HepG2 (cell line): ENCODE measurements at regions not wholly inside any gene's neighbourhood (a gene's known extent, or its start where the extent isn't known, plus 50 kb on each side); places are given as distances from the start of the nearest gene placed in this dataset.

Source experiments
- ATAC-seq: fragments of 200-7000 bp; cut with Tn5 transposase; 3 replicates; pipeline ENCODE4 v1.9.1; 2020; ENCODE audit warnings: mild to moderate bottlenecking, moderate library complexity
- BruUV-seq: library from RNA; stranded (reverse); fragments of 400-500 nt; replicated peaks from 2 replicates; lab custom pipeline; 2021; lab: Mats Ljungman, UMichigan
- CTCF ChIA-PET: fragments of 300-600 bp; formaldehyde crosslinking; extraction: SDS; loops from one replicate; lab custom pipeline; 2021; ENCODE audit warnings: low total read pairs, inconsistent platforms, low intra/inter-chr PET ratio; lab: Yijun Ruan, JAX
- POLR2A ChIA-PET: fragments of 350-600 bp; sonication (Branson Sonifier 250); formaldehyde crosslinking; loops from one replicate; lab custom pipeline; 2020; ENCODE audit warnings: antibody characterized with exemption, inconsistent platforms; lab: Yijun Ruan, JAX
- DNase-seq: peaks from one replicate; pipeline ENCODE4 v3.0.0-alpha.2; 2015; ENCODE audit warnings: low spot score
- FAIRE-seq: peaks from 3 replicates; lab custom pipeline; 2011; peaks lifted over from hg19 to GRCh38; lab: Jason Lieb, UNC
- H2AFZ ChIP-seq: one replicate; pipeline ENCODE4 v1.6.1; 2011; ENCODE audit warnings: low read length, inconsistent platforms
- H3K27ac ChIP-seq: fragments of 300-600 bp; 3 replicates; pipeline ENCODE4 v1.8.0; 2011; ENCODE audit warnings: mixed run types, mild to moderate bottlenecking, mixed read lengths, low read length, inconsistent platforms; ENCODE audit not compliant: insufficient read depth; ENCODE audit errors: extremely low read length
- H3K27me3 ChIP-seq, 2 experiments: fragments of 200-600 bp in 1 of 2; 2 replicates in 1 of 2; 3 replicates in 1 of 2; pipeline versions ENCODE4 v1.6.0 to v1.8.0; 2011; ENCODE audit warnings: low read length in 2 of 2, mild to moderate bottlenecking in 2 of 2, moderate library complexity in 2 of 2, inconsistent platforms in 1 of 2; ENCODE audit not compliant: insufficient read depth in 2 of 2, control insufficient read depth in 1 of 2
- H3K36me3 ChIP-seq, 2 experiments: fragments of 200-600 bp in 1 of 2; replicated peaks in 1 of 2; 2 replicates in 1 of 2; 3 replicates in 1 of 2; pipeline versions ENCODE4 v1.5.1 to v1.8.0; 2011; ENCODE audit warnings: low read length in 2 of 2, inconsistent platforms in 1 of 2; ENCODE audit not compliant: insufficient read depth in 2 of 2, control insufficient read depth in 1 of 2
- H3K4me1 ChIP-seq: 2 replicates; pipeline ENCODE4 v1.5.1; 2012; ENCODE audit warnings: low read length, inconsistent platforms; ENCODE audit not compliant: insufficient read depth
- H3K4me2 ChIP-seq: 2 replicates; pipeline ENCODE4 v1.6.0; 2011; ENCODE audit warnings: low read depth, low read length, inconsistent platforms
- H3K4me3 ChIP-seq, 3 experiments: fragments of 200-600 bp in 1 of 3; sonication (generic), shearing (Covaris generic) in 1 of 3; replicated peaks in 1 of 3; 2 replicates each; pipeline ENCODE4 v1.5.1; 2011 to 2016; ENCODE audit warnings: low read length in 3 of 3, inconsistent platforms in 2 of 3, low read depth in 2 of 3, mild to moderate bottlenecking in 2 of 3, control low read depth in 1 of 3, mixed read lengths in 1 of 3; ENCODE audit not compliant: insufficient read depth in 1 of 3
- H3K79me2 ChIP-seq: one replicate; pipeline ENCODE4 v1.6.1; 2011; ENCODE audit warnings: low read length, inconsistent platforms; ENCODE audit not compliant: insufficient read depth
- H3K9ac ChIP-seq: 2 replicates; pipeline ENCODE4 v1.6.0; 2011; ENCODE audit warnings: mild to moderate bottlenecking, low read depth, low read length, inconsistent platforms; ENCODE audit not compliant: insufficient read depth
- H3K9me3 ChIP-seq: 2 replicates; pipeline ENCODE4 v1.5.1; 2012; ENCODE audit warnings: mild to moderate bottlenecking, low read length
- H4K20me1 ChIP-seq: 2 replicates; pipeline ENCODE4 v1.6.0; 2011; ENCODE audit warnings: inconsistent platforms, mild to moderate bottlenecking, low read length, moderate library complexity; ENCODE audit not compliant: insufficient read depth
- FOXK2 ChIP-seq: fragments of 450-650 bp; IDR thresholded peaks from 2 replicates; pipeline ENCODE4 v1.6.1; 2016
- KLF11 ChIP-seq: IDR thresholded peaks from 2 replicates; pipeline ENCODE4 v1.6.1; 2016; ENCODE audit warnings: missing compliant biosample characterization
- NFE2 ChIP-seq: sonication (generic); formaldehyde crosslinking; IDR thresholded peaks from 2 replicates; pipeline ENCODE4 v1.4.0; 2020; ENCODE audit warnings: missing genetic modification reagents
- NR2C2 ChIP-seq: sonication (generic); formaldehyde crosslinking; IDR thresholded peaks from 2 replicates; pipeline ENCODE4 v1.4.0; 2020; ENCODE audit warnings: missing genetic modification reagents, mild to moderate bottlenecking, moderate library complexity, borderline replicate concordance
- RFX3 ChIP-seq: IDR thresholded peaks from 2 replicates; pipeline ENCODE4 v1.6.1; 2016; ENCODE audit warnings: missing biosample characterization, missing genetic modification reagents
- TCF12 ChIP-seq, 2 experiments: fragments of 450-650 bp in 1 of 2; sonication (generic) in 1 of 2; formaldehyde crosslinking in 1 of 2; IDR thresholded peaks; 2 replicates each; pipeline versions ENCODE4 v1.6.1 to v1.8.0; 2017 to 2022; ENCODE audit warnings: antibody characterized with exemption in 1 of 2, mild to moderate bottlenecking in 1 of 2, missing genetic modification reagents in 1 of 2, moderate library complexity in 1 of 2
- TSC22D2 ChIP-seq: sonication (generic); formaldehyde crosslinking; IDR thresholded peaks from 2 replicates; pipeline ENCODE4 v1.5.1; 2020; ENCODE audit warnings: missing genetic modification reagents, mild to moderate bottlenecking, borderline replicate concordance
- U2AF1 ChIP-seq: fragments of 200-400 bp; formaldehyde crosslinking; optimal IDR thresholded peaks from 2 replicates; pipeline ENCODE3; 2017; ENCODE audit warnings: mild to moderate bottlenecking, low read depth, low read length
- ZNF577 ChIP-seq: sonication (generic); formaldehyde crosslinking; IDR thresholded peaks from 2 replicates; pipeline ENCODE4 v1.4.0; 2020; ENCODE audit warnings: mild to moderate bottlenecking, low read depth, missing genetic modification reagents, borderline replicate concordance
- WGBS: methylation state at CpG from one replicate; pipeline ENCODE4 v1.1.6; 2017; ENCODE audit warnings: low lambda C conversion rate; 5-methylcytosine and 5-hydroxymethylcytosine counted together
- in situ Hi-C: cut with HindIII; loops from 2 replicates; pipeline ENCODE4 v1.10.0; 2017; ENCODE audit warnings: low pct_unique_long_range_greater_than_20kb; ENCODE audit not compliant: extremely low pct_ligation_motif_present
- intact Hi-C: fragments of 100-400 bp; cut with micrococcal nuclease; formaldehyde crosslinking; loops from one replicate; pipeline ENCODE4 v1.10.0; 2022; ENCODE audit not compliant: unreplicated experiment
- TF ChIP-seq, protein P1 (sequence below): sonication (generic); formaldehyde crosslinking; IDR thresholded peaks from 2 replicates; pipeline ENCODE4 v1.5.1; 2020; ENCODE audit warnings: missing genetic modification reagents, mild to moderate bottlenecking, borderline replicate concordance
- TF ChIP-seq, protein P2 (sequence below): sonication (generic); formaldehyde crosslinking; IDR thresholded peaks from 2 replicates; pipeline ENCODE4 v1.5.0; 2020; ENCODE audit warnings: mild to moderate bottlenecking, missing genetic modification reagents, moderate library complexity
- TF ChIP-seq, protein P3 (sequence below): sonication (generic); formaldehyde crosslinking; IDR thresholded peaks from 2 replicates; pipeline ENCODE4 v1.5.1; 2020; ENCODE audit warnings: mild to moderate bottlenecking, missing genetic modification reagents, borderline replicate concordance
- TF ChIP-seq, protein P4 (sequence below): sonication (generic); formaldehyde crosslinking; IDR thresholded peaks from 2 replicates; pipeline ENCODE4 v1.5.0; 2020; ENCODE audit warnings: mild to moderate bottlenecking, missing genetic modification reagents

DNA sequence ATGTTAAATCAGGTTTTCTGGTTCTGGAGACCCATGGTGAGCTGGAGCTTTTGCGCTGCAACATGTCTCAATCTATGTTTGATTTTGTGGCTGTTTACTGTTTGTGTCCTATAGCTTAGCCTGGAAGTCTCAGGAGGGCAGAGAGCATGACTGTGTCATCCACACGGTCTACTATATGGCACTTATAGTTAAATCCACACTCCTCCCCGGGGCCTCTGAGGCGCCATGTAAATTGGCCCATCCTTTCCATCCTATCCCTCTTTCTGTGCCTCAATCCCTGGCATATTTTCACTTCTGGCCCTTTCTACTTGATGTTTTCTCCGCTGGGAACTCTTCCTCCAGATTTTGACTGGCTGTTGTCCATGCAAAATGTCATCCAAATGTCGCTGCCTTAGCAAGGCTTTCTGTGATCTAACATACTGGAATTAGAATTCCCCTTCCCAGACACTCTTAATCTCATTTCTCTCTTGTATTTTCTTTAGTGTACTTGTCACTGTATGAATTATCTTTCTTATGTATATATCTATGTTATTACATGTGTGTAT lies 560.8 kb upstream of the RGMA start:
- Histone ChIP-seq H2AFZ (no peak overlapping the region), H3K27me3 (no peaks in the 10 kb centered on the region), H3K27ac (no peak overlapping the region), H3K9me3 (no peaks in the 10 kb centered on the region), H4K20me1 (no peaks in the 10 kb centered on the region), H3K79me2 (no peaks in the 10 kb centered on the region), H3K36me3 (no peaks in the 10 kb centered on the region), H3K9ac (no peak overlapping the region), H3K4me1 (no peaks in the 10 kb centered on the region), H3K4me2 (no peak overlapping the region), H3K4me3 (no peak overlapping the region)
- in situ Hi-C loops, result no loop called here
- WGBS, result 13% methylated on average over 6 of the region's 6 CpGs
- DNase-seq (no peak), ATAC-seq (no peak), FAIRE-seq (no peak)
- CTCF ChIA-PET, result no interaction called here
- intact Hi-C loops, result no loop called here
- BruUV-seq, result no TSS peak
- POLR2A ChIA-PET, result no interaction called here
- TF ChIP-seq ZNF577 (CRISPR knock-in tag) (no peak), TSC22D2 (CRISPR knock-in tag) (no peak), NR2C2 (CRISPR knock-in tag) (no peak), RFX3 (no peak), TCF12 (IDR thresholded peaks at IDR 0.05) (no peak), TCF12 (CRISPR knock-in tag; IDR thresholded peaks at IDR 0.05) (no peak), KLF11 (no peak), U2AF1 (no peak), NFE2 (CRISPR knock-in tag) (no peak), FOXK2 (no peak)
- TF ChIP-seq, protein P1, sequence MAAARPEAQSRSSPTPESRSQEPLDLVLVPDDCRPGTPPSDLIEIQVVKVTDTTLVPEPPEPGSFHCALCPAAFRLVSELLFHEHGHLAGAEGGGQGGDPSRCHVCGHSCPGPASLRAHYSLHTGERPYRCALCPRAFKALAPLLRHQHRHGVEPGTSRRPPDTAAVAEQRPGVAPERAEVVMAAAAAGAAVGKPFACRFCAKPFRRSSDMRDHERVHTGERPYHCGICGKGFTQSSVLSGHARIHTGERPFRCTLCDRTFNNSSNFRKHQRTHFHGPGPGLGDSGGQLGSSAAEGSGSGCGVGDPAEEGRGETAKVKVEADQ, result no peak
- TF ChIP-seq, protein P2, sequence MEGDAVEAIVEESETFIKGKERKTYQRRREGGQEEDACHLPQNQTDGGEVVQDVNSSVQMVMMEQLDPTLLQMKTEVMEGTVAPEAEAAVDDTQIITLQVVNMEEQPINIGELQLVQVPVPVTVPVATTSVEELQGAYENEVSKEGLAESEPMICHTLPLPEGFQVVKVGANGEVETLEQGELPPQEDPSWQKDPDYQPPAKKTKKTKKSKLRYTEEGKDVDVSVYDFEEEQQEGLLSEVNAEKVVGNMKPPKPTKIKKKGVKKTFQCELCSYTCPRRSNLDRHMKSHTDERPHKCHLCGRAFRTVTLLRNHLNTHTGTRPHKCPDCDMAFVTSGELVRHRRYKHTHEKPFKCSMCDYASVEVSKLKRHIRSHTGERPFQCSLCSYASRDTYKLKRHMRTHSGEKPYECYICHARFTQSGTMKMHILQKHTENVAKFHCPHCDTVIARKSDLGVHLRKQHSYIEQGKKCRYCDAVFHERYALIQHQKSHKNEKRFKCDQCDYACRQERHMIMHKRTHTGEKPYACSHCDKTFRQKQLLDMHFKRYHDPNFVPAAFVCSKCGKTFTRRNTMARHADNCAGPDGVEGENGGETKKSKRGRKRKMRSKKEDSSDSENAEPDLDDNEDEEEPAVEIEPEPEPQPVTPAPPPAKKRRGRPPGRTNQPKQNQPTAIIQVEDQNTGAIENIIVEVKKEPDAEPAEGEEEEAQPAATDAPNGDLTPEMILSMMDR (CRISPR knock-in tag), result no peak
- TF ChIP-seq, protein P3, sequence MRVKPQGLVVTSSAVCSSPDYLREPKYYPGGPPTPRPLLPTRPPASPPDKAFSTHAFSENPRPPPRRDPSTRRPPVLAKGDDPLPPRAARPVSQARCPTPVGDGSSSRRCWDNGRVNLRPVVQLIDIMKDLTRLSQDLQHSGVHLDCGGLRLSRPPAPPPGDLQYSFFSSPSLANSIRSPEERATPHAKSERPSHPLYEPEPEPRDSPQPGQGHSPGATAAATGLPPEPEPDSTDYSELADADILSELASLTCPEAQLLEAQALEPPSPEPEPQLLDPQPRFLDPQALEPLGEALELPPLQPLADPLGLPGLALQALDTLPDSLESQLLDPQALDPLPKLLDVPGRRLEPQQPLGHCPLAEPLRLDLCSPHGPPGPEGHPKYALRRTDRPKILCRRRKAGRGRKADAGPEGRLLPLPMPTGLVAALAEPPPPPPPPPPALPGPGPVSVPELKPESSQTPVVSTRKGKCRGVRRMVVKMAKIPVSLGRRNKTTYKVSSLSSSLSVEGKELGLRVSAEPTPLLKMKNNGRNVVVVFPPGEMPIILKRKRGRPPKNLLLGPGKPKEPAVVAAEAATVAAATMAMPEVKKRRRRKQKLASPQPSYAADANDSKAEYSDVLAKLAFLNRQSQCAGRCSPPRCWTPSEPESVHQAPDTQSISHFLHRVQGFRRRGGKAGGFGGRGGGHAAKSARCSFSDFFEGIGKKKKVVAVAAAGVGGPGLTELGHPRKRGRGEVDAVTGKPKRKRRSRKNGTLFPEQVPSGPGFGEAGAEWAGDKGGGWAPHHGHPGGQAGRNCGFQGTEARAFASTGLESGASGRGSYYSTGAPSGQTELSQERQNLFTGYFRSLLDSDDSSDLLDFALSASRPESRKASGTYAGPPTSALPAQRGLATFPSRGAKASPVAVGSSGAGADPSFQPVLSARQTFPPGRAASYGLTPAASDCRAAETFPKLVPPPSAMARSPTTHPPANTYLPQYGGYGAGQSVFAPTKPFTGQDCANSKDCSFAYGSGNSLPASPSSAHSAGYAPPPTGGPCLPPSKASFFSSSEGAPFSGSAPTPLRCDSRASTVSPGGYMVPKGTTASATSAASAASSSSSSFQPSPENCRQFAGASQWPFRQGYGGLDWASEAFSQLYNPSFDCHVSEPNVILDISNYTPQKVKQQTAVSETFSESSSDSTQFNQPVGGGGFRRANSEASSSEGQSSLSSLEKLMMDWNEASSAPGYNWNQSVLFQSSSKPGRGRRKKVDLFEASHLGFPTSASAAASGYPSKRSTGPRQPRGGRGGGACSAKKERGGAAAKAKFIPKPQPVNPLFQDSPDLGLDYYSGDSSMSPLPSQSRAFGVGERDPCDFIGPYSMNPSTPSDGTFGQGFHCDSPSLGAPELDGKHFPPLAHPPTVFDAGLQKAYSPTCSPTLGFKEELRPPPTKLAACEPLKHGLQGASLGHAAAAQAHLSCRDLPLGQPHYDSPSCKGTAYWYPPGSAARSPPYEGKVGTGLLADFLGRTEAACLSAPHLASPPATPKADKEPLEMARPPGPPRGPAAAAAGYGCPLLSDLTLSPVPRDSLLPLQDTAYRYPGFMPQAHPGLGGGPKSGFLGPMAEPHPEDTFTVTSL, result no peak
- TF ChIP-seq, protein P4, sequence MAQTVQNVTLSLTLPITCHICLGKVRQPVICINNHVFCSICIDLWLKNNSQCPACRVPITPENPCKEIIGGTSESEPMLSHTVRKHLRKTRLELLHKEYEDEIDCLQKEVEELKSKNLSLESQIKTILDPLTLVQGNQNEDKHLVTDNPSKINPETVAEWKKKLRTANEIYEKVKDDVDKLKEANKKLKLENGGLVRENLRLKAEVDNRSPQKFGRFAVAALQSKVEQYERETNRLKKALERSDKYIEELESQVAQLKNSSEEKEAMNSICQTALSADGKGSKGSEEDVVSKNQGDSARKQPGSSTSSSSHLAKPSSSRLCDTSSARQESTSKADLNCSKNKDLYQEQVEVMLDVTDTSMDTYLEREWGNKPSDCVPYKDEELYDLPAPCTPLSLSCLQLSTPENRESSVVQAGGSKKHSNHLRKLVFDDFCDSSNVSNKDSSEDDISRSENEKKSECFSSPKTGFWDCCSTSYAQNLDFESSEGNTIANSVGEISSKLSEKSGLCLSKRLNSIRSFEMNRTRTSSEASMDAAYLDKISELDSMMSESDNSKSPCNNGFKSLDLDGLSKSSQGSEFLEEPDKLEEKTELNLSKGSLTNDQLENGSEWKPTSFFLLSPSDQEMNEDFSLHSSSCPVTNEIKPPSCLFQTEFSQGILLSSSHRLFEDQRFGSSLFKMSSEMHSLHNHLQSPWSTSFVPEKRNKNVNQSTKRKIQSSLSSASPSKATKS (CRISPR knock-in tag), result no peak
